ENCODE measurements at regions not wholly inside any gene's neighbourhood (a gene's known extent, or its start where the extent isn't known, plus 50 kb on each side); places are given as distances from the start of the nearest gene placed in this dataset.
"Not testable (repeated sequence)": the region's sequence is repeated elsewhere in the genome, so short reads cannot be mapped to it uniquely, and the experiment has no call there.

- no peaks in the 10 kb centered on the region for H3K36me3 ChIP-seq (ENCODE audit: low read depth, low read length)
- no peaks in the 10 kb centered on the region for H3F3A ChIP-seq (ENCODE audit: low read length, unreplicated experiment)
- H3K4me2 ChIP-seq (ENCODE audit: low read length) = no peak overlapping the region
- TF ChIP-seq EZH2phosphoT487 (IDR thresholded peaks at IDR 0.05; ENCODE audit: borderline replicate concordance, low read length) (no peak), EZH2 (IDR thresholded peaks at IDR 0.05; ENCODE audit: low read length, unreplicated experiment) (no peak), CTCF (conservative IDR thresholded peaks at IDR 0.05; ENCODE audit: low read depth, low read length) (no peak)
- H4K20me1 ChIP-seq (ENCODE audit: low read length) = no peaks in the 10 kb centered on the region
- CTCF ChIA-PET = no interaction called here
- no peaks in the 10 kb centered on the region for H3K4me1 ChIP-seq (ENCODE audit: insufficient read depth, low read length)
- H2AFZ ChIP-seq (ENCODE audit: low read length) = no peak overlapping the region
- DNase-seq (no peak), ATAC-seq (no peak)
- H3K9me2 ChIP-seq (replicated peaks; ENCODE audit: low read length) = no peaks in the 10 kb centered on the region
- intact Hi-C loops (cut with micrococcal nuclease) = no loop called here
- no peaks in the 10 kb centered on the region for H3K27me3 ChIP-seq (ENCODE audit: low read length)
- no peak overlapping the region for H3K4me3 ChIP-seq (ENCODE audit: low read length)
- BruUV-seq (replicated peaks) = no TSS peak
- H3K9ac ChIP-seq (ENCODE audit: low read length) = no peak overlapping the region
- no peaks in the 10 kb centered on the region for H3K79me2 ChIP-seq (ENCODE audit: low read length)
- no peak overlapping the region for H3K27ac ChIP-seq (ENCODE audit: low read length)
- POLR2A ChIA-PET (ENCODE audit: unreplicated experiment) = no interaction called here
- no peaks in the 10 kb centered on the region for H3K9me3 ChIP-seq (ENCODE audit: low read length)
Observed at GRCh38 chr6:79399499-79399898, 137.7 kb downstream of the LCA5 start.

GRCh38 chr6:79398617-79399016 is 138.6 kb downstream of the LCA5 start:
- CTCF ChIA-PET; intact Hi-C loops (cut with micrococcal nuclease): not testable (repeated sequence)

GRCh38 chr6:79396625-79397024 is 140.6 kb downstream of the LCA5 start:
- BruUV-seq (replicated peaks) = no TSS peak
- no peak overlapping the region for H3K9ac ChIP-seq (ENCODE audit: low read length)
- CTCF ChIA-PET = no interaction called here

More at GRCh38 chr6:79398617-79399016, 138.6 kb downstream of the LCA5 start:
- H3K9me3 ChIP-seq (ENCODE audit: low read length); H3K36me3 ChIP-seq (ENCODE audit: low read depth, low read length); H3K4me1 ChIP-seq (ENCODE audit: insufficient read depth, low read length); H3K27me3 ChIP-seq (ENCODE audit: low read length); H2AFZ ChIP-seq (ENCODE audit: low read length); H4K20me1 ChIP-seq (ENCODE audit: low read length); H3K9me2 ChIP-seq (replicated peaks; ENCODE audit: low read length); ATAC-seq; BruUV-seq (replicated peaks); DNase-seq; H3K4me3 ChIP-seq (ENCODE audit: low read length); H3K27ac ChIP-seq (ENCODE audit: low read length); H3K9ac ChIP-seq (ENCODE audit: low read length); POLR2A ChIA-PET (ENCODE audit: unreplicated experiment); H3K4me2 ChIP-seq (ENCODE audit: low read length); H3K79me2 ChIP-seq (ENCODE audit: low read length); H3F3A ChIP-seq (ENCODE audit: low read length, unreplicated experiment): not testable (repeated sequence)

More at GRCh38 chr6:79396625-79397024, 140.6 kb downstream of the LCA5 start:
- no peak for TF ChIP-seq CTCF (conservative IDR thresholded peaks at IDR 0.05; ENCODE audit: low read depth, low read length)
- no peak for TF ChIP-seq EZH2phosphoT487 (IDR thresholded peaks at IDR 0.05; ENCODE audit: borderline replicate concordance, low read length)
- TF ChIP-seq EZH2 (IDR thresholded peaks at IDR 0.05; ENCODE audit: low read length, unreplicated experiment) = no peak
- intact Hi-C loops (cut with micrococcal nuclease) = no loop called here
- H3K36me3 ChIP-seq (ENCODE audit: low read depth, low read length) = no peaks in the 10 kb centered on the region
- H3K27ac ChIP-seq (ENCODE audit: low read length) = no peak overlapping the region
- H4K20me1 ChIP-seq (ENCODE audit: low read length) = no peaks in the 10 kb centered on the region
- H3K79me2 ChIP-seq (ENCODE audit: low read length) = no peaks in the 10 kb centered on the region
- ATAC-seq (no peak), DNase-seq (no peak)
- POLR2A ChIA-PET (ENCODE audit: unreplicated experiment) = no interaction called here
- no peak overlapping the region for H2AFZ ChIP-seq (ENCODE audit: low read length)
- no peak overlapping the region for H3K4me3 ChIP-seq (ENCODE audit: low read length)
- H3K27me3 ChIP-seq (ENCODE audit: low read length) = no peaks in the 10 kb centered on the region
- H3K9me3 ChIP-seq (ENCODE audit: low read length) = no peaks in the 10 kb centered on the region
- no peaks in the 10 kb centered on the region for H3K9me2 ChIP-seq (replicated peaks; ENCODE audit: low read length)
- no peaks in the 10 kb centered on the region for H3K4me1 ChIP-seq (ENCODE audit: insufficient read depth, low read length)
- H3K4me2 ChIP-seq (ENCODE audit: low read length) = no peak overlapping the region
- no peaks in the 10 kb centered on the region for H3F3A ChIP-seq (ENCODE audit: low read length, unreplicated experiment)

Data from PC-3 (cell line).